Mucosa of rectum (tissue), 2 donors: ENCODE measurements at regions not wholly inside any gene's neighbourhood (a gene's known extent, or its start where the extent isn't known, plus 50 kb on each side); places are given as distances from the start of the nearest gene placed in this dataset.

Experiments used
- H3K27ac ChIP-seq, 2 donors: one replicate each; pipeline ENCODE4 v1.7.0; 2013; ENCODE audit warnings: inconsistent platforms in 2 of 2, low read depth in 2 of 2, low read length in 2 of 2
- H3K27me3 ChIP-seq, 2 donors: one replicate each; pipeline ENCODE4 v1.7.0; 2013; ENCODE audit warnings: low read length in 2 of 2; ENCODE audit not compliant: control insufficient read depth in 2 of 2, insufficient read depth in 2 of 2
- H3K36me3 ChIP-seq, 2 donors: one replicate each; pipeline ENCODE4 v1.7.0; 2013; ENCODE audit warnings: low read length in 2 of 2; ENCODE audit not compliant: control insufficient read depth in 2 of 2, insufficient read depth in 2 of 2
- H3K4me1 ChIP-seq, 2 donors: one replicate each; pipeline ENCODE4 v1.7.0; 2013; ENCODE audit warnings: low read length in 2 of 2, mild to moderate bottlenecking in 1 of 2; ENCODE audit not compliant: control insufficient read depth in 2 of 2, insufficient read depth in 2 of 2
- H3K4me3 ChIP-seq, 2 donors: one replicate each; pipeline ENCODE4 v1.7.0; 2013; ENCODE audit warnings: low read length in 2 of 2
- H3K9ac ChIP-seq, 2 donors: one replicate each; pipeline ENCODE4 v1.7.0; 2013; ENCODE audit warnings: low read length in 2 of 2, low read depth in 1 of 2, mild to moderate bottlenecking in 1 of 2
- H3K9me3 ChIP-seq, 2 donors: one replicate each; pipeline ENCODE4 v1.7.0; 2013; ENCODE audit warnings: low read length in 2 of 2; ENCODE audit not compliant: control insufficient read depth in 2 of 2
- donor health status: healthy.
- donor health status: Normal muscosa, but diverticular disease.

DNA sequence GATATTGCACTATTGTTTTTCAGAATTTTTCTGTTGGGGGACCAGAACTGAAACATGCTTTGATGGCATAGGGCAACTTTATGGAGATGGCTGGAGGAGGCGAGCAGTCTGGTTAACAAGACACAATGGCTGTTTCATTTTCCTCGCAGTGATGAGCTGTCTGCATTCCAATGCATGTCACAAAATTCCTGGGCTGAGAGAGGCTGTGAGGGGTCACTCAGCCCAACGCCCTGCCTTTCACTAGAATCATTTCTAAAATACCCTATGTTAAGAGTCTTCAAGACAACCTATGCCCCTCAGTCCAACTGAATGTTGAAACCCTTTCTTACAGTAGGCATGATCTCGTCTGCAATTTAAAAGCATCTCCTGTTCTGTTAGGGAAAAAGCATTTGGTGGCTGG lies 1090.0 kb downstream of the BCL11A start:
- Histone ChIP-seq H3K27ac (no peak overlapping the region), H3K36me3 (no peaks in the 10 kb centered on the region), H3K27me3 (no peaks in the 10 kb centered on the region), H3K4me1 (no peaks in the 10 kb centered on the region), H3K9ac (no peak overlapping the region), H3K9me3 (no peaks in the 10 kb centered on the region), H3K4me3 (no peak overlapping the region)

DNA sequence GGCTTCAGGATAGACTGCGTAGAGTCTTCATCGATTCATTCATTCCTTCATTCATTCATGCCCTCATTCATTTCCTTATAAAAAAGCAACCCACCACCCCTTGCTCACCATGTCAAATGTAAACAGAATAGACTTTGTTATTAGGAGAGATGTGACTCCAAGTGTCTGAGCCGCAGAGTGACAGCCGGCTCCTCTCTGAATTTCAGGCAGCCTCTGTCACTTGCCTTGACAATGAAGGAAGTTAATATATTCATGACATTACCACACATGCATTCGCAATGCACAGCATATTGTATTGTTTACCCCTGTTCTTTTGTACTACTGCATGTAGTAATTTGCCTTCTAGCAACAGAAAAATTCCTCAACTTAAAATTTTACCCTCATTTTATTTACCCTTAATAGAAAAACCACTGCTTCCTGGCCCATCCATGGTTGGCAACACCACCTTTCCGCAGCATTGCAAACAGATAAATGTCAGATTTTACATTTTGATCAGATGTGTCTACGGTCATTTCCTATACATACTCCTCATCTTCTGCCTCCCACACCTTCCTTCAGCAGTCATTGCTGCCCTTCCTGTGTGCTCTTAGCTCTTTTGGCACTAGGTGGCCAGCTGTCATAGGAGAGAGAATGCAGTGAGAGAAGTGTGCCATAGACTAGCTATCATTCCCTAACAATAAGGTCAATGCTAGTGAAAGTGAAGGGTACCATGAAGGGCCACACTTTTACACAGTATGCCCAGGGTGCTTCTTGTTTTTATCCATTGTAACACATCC lies 1090.8 kb downstream of the BCL11A start:
- no peak overlapping the region for H3K27ac ChIP-seq
- no peaks in the 10 kb centered on the region for H3K4me1 ChIP-seq
- H3K36me3 ChIP-seq, result no peaks in the 10 kb centered on the region
- no peak overlapping the region for H3K9ac ChIP-seq
- H3K27me3 ChIP-seq, result no peaks in the 10 kb centered on the region
- H3K4me3 ChIP-seq, result no peak overlapping the region
- H3K9me3 ChIP-seq, result no peaks in the 10 kb centered on the region

DNA sequence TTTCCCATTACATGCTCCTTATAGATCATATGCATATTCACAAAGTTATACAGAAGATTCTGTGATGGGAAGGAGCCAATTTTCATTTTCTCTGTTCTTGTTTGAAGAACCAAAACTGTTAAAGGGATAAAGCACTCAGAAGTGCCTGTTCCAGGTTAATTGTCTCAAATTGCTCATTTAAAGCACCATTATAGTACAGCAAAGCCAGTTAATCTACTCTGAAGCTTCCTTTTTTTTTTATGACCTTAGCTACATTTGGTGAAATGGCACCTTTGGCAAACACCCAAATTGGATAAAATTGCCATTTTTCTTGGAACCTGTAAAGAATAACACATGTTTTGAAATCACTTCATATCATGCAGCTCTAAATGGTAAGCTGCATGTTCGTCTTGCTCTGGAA lies 1092.3 kb downstream of the BCL11A start:
- Histone ChIP-seq H3K36me3 (no peaks in the 10 kb centered on the region), H3K27me3 (no peaks in the 10 kb centered on the region), H3K4me1 (no peaks in the 10 kb centered on the region), H3K4me3 (no peak overlapping the region), H3K9ac (no peak overlapping the region), H3K9me3 (no peaks in the 10 kb centered on the region), H3K27ac (no peak overlapping the region)

DNA sequence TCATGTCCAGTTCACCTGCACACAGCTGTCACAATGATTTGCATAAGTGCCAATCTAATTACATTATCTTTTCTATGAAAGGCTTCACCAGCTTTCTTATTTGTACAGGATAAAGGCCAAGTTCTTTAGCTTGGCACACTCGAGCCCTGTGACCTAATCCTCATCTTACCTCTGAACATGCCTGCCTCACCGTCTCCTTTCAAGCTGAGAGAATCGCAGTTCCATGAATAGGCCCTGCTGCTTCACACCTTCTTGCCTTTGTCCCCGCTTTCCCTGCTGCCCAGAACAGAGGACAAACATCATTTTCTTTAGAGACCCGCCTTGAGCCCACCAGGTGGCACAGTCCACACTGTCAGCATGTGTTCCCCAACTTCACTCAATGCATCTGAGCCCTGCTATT lies 1094.7 kb downstream of the BCL11A start:
- Histone ChIP-seq H3K9ac (no peak overlapping the region), H3K27ac (no peak overlapping the region), H3K27me3 (no peaks in the 10 kb centered on the region), H3K36me3 (no peaks in the 10 kb centered on the region), H3K4me1 (no peaks in the 10 kb centered on the region), H3K9me3 (no peaks in the 10 kb centered on the region), H3K4me3 (no peak overlapping the region)

DNA sequence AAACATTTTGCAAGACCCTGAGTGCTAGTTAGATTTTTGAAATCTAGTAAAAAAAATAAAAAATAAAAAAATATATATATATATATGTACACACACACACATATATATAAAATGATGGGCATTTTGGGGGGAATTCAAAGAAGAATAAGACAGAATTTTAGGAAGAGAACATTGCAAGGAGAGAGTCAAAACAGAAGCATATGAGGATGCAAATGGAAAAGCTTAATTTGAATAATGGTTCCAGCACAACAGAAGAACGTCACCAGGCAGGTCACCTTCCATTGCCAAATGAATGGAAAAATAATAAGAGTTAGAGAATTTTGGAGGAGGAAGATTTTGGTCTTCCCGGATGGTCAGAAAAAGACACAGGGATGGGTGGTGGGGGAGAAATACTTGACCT lies 1097.2 kb downstream of the BCL11A start:
- Histone ChIP-seq H3K4me1 (no peaks in the 10 kb centered on the region), H3K27me3 (no peaks in the 10 kb centered on the region), H3K27ac (no peak overlapping the region), H3K9ac (no peak overlapping the region), H3K4me3 (no peak overlapping the region), H3K36me3 (no peaks in the 10 kb centered on the region), H3K9me3 (no peaks in the 10 kb centered on the region)

DNA sequence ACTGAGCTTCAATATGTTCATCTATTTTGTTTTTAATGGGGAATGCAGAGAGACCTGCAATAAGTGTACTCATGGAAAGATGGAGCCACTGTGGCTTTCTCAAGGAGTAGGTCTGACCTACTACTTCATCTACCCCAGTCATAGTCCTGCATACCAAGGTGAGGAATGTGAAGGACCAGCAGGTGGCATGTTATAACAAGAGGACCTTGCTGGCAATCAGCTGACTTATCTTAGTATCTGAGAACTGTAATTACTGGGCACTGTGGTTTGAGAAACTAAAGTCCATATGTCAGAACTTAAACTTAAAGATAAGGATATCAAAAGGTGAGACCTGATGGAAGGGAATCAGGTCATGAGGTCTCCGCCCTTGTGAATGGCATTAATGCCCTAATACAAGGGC lies 1104.2 kb downstream of the BCL11A start:
- Histone ChIP-seq H3K36me3 (no peaks in the 10 kb centered on the region), H3K27ac (no peak overlapping the region), H3K4me1 (no peaks in the 10 kb centered on the region), H3K4me3 (no peak overlapping the region), H3K27me3 (no peaks in the 10 kb centered on the region), H3K9me3 (no peaks in the 10 kb centered on the region), H3K9ac (no peak overlapping the region)

DNA sequence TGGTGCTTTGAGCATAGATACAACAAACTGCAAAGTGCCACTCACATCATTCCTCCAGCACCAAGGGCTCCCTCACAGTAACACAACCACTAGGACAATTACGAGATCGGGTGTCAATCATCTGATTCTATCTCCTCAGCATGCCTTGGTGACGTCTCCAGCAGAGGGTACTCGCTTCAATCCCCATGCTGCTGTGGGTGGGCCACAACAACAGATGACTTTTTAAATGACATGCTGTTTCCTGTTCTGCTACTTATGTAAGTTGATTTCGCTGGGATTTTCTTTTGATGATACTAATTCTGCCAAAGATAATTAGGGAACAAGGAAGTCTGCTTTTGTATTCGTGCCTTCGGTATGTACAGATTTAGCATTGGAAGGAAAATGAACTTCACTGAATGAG lies 1113.0 kb downstream of the BCL11A start:
- no peaks in the 10 kb centered on the region for H3K27me3 ChIP-seq
- no peaks in the 10 kb centered on the region for H3K9me3 ChIP-seq
- no peaks in the 10 kb centered on the region for H3K36me3 ChIP-seq
- no peak overlapping the region for H3K4me3 ChIP-seq
- no peak overlapping the region for H3K27ac ChIP-seq
- no peak overlapping the region for H3K9ac ChIP-seq
- no peaks in the 10 kb centered on the region for H3K4me1 ChIP-seq

DNA sequence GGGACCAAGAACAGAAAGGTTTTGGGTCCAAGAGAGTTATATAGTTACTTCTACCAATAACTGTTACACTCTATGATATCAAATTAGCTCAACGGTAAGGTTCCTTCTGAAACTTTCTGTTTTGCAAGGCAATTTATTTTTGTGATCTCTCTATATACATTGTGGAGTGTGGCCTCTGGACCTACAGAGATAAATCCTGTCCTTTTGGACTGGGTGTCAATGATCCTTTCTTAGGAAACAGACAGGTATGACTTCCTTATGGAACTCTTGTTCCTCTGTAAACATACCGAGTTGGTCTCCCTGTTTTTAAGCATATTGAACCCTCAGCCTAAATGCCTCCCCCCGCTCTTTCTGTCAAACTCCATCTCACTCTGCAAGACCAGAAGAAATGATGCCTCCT lies 1117.8 kb downstream of the BCL11A start:
- H3K36me3 ChIP-seq, result no peaks in the 10 kb centered on the region
- H3K27ac ChIP-seq, result no peak overlapping the region
- H3K9me3 ChIP-seq, result peaks cover 0 to 4% of the 10 kb centered on the region in 2 donors
- no peaks in the 10 kb centered on the region for H3K27me3 ChIP-seq
- no peaks in the 10 kb centered on the region for H3K4me1 ChIP-seq
- no peak overlapping the region for H3K4me3 ChIP-seq
- no peak overlapping the region for H3K9ac ChIP-seq

DNA sequence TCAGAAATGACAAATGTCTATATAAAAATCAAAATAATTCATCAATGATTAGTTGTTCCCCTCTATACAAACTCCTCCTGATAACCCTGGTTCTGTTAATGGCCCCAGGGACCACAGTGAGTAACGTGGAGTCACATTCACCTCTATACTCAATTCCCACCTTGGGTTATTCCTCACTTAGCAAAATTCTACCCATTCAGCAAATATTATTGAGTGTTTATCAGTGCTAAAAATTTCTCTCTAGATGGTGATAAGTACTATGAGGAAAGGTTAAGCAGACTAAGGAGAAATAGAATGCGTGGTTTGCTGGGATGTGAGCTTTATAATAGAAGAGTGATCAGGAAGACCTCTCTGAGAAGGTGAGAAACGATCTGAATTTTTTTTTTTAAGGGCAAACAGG lies 1124.5 kb downstream of the BCL11A start:
- H3K36me3 ChIP-seq, result no peaks in the 10 kb centered on the region
- H3K9me3 ChIP-seq, result peaks cover 0 to 4% of the 10 kb centered on the region in 2 donors
- no peak overlapping the region for H3K27ac ChIP-seq
- H3K4me1 ChIP-seq, result no peaks in the 10 kb centered on the region
- H3K9ac ChIP-seq, result no peak overlapping the region
- H3K4me3 ChIP-seq, result no peak overlapping the region
- no peaks in the 10 kb centered on the region for H3K27me3 ChIP-seq

DNA sequence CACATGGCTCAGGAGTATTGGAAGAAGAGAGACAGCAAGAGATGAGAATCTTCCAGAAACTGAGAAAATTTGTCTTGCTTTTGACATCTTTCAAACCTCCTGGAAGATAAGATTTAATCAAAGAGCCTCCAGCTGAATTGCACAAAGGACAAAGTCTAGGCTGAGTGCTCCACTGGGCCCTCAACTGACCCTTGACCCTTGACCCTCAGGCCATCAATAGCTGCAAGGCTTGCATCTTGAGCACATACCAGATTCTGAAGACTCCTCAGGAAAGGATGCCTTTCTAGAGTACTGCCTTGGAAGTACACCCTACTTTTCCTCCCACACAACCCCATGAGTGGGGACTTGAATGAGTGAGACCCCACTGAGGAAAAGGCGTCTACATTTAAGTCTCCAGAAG lies 1125.5 kb downstream of the BCL11A start:
- Histone ChIP-seq H3K9ac (no peak overlapping the region), H3K27ac (no peak overlapping the region), H3K9me3 (peaks cover 0 to 4% of the 10 kb centered on the region in 2 donors), H3K36me3 (no peaks in the 10 kb centered on the region), H3K27me3 (no peaks in the 10 kb centered on the region), H3K4me3 (no peak overlapping the region), H3K4me1 (no peaks in the 10 kb centered on the region)

DNA sequence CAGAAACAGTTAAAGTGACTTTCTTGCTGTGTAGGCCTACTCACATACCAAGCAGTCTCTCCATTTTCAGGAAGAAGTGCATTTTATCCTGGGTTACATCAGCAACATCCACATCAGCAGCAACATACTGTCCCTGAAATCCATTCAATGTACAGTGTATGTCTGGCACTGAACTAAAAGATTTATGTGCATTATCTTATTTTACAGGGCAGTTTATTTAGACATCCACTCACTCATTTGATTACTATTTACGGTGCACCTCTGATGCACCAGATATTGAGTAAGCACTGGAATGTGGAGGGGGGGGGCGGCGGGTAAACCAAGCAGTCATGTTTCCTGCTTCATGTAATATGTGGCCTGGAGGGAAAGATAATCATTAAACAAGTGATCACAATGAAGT lies 1128.2 kb downstream of the BCL11A start:
- no peaks in the 10 kb centered on the region for H3K4me1 ChIP-seq
- H3K27me3 ChIP-seq, result no peaks in the 10 kb centered on the region
- no peaks in the 10 kb centered on the region for H3K9me3 ChIP-seq
- H3K9ac ChIP-seq, result no peak overlapping the region
- H3K27ac ChIP-seq, result no peak overlapping the region
- no peaks in the 10 kb centered on the region for H3K36me3 ChIP-seq
- H3K4me3 ChIP-seq, result no peak overlapping the region
